ENCODE measurements at regions not wholly inside any gene's neighbourhood (a gene's known extent, or its start where the extent isn't known, plus 50 kb on each side); places are given as distances from the start of the nearest gene placed in this dataset.

GRCh38 chrX:42188730-42189129 is 265.4 kb upstream of the CASK start:
- TF ChIP-seq CTCF (IDR thresholded peaks at IDR 0.05; ENCODE audit: low read length) (no peak), EZH2 (IDR thresholded peaks at IDR 0.05; ENCODE audit: borderline replicate concordance, low read length) (no peak)

Data from OCI-LY1 (cell line).